ENCODE measurements at regions not wholly inside any gene's neighbourhood (a gene's known extent, or its start where the extent isn't known, plus 50 kb on each side); places are given as distances from the start of the nearest gene placed in this dataset.

DNA sequence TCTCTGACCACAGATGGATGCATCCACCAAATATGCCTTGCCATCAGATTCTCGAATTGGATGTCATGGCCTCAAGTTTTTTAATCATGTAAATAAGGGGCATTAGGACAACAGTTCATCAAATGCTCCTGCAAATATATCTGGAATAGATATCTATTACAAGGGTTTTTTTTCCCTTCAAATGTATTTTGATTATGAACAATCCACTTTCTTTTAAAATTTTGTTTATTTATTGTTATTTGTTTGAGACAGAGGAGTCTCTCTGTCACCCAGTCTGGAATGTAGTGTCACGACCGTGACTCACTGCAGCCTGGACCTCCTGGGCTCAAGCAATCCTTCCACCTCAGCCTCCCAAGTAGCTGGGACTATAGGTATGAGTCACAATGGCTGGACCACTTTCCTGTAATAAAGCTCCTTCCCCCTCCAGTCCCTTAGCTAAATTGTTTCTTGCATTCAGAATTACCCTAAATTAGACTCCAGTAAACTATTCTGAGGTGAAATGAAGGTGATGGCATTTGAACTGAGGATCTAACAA is 1412.1 kb downstream of the EFNA5 start:
- POLR2A ChIA-PET = no interaction called here
- TF ChIP-seq JUN (IDR thresholded peaks at IDR 0.05; ENCODE audit: borderline replicate concordance, insufficient read depth, insufficient read length, low read depth) = no peak
- TF ChIP-seq MYC (IDR thresholded peaks at IDR 0.05; ENCODE audit: low read depth, low read length) = no peak
- no peak for TF ChIP-seq POLR2AphosphoS5 (IDR thresholded peaks at IDR 0.05; ENCODE audit: insufficient read depth, low read depth, low read length)
- no peak for TF ChIP-seq GATA2 (IDR thresholded peaks at IDR 0.05; ENCODE audit: insufficient read depth, insufficient read length, low read depth, low read length)
- no peak for TF ChIP-seq CTCF (IDR thresholded peaks at IDR 0.05; ENCODE audit: extremely low read depth in 1 of 2, insufficient read depth in 1 of 2, low read depth in 1 of 2, low read length in 2 of 2)
- TF ChIP-seq EZH2 (IDR thresholded peaks at IDR 0.05; ENCODE audit: borderline replicate concordance, low read depth, low read length, severe bottlenecking) = no peak
- TF ChIP-seq FOS (IDR thresholded peaks at IDR 0.05; ENCODE audit: borderline replicate concordance, insufficient read depth, low read length) = no peak
- TF ChIP-seq POLR2A (IDR thresholded peaks at IDR 0.05; ENCODE audit: low read depth, low read length) = no peak
- TF ChIP-seq, protein P1, sequence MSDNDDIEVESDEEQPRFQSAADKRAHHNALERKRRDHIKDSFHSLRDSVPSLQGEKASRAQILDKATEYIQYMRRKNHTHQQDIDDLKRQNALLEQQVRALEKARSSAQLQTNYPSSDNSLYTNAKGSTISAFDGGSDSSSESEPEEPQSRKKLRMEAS (IDR thresholded peaks at IDR 0.05; ENCODE audit: insufficient read depth, insufficient read length) = no peak
- intact Hi-C loops (cut with micrococcal nuclease) (no loop called here), dilution Hi-C loops (cut with MboI; ENCODE audit: extremely low pct_ligation_motif_present, low sequenced_read_pairs) (no loop called here)
- FAIRE-seq (no peak), DNase-seq (ENCODE audit: low read depth, low spot score) (no peak)
- Histone ChIP-seq H4K20me1 (replicated peaks; ENCODE audit: control insufficient read depth, extremely low read depth, insufficient read depth, low read length) (no peaks in the 10 kb centered on the region), H3K36me3 (ENCODE audit: control insufficient read depth in 2 of 2, extremely low read depth in 1 of 2, insufficient read depth in 2 of 2, low read length in 2 of 2) (no peaks in the 10 kb centered on the region), H3K4me3 (replicated peaks in 1 of 3; ENCODE audit: insufficient read depth in 1 of 3, low read depth in 1 of 3, low read length in 3 of 3) (no peak overlapping the region), H2AFZ (ENCODE audit: low read depth, low read length) (no peak overlapping the region), H3K4me1 (ENCODE audit: control insufficient read depth, extremely low read depth, insufficient read depth, low read length) (no peaks in the 10 kb centered on the region), H3K27me3 (ENCODE audit: control insufficient read depth in 2 of 2, insufficient read depth in 2 of 2, low read length in 2 of 2) (no peaks in the 10 kb centered on the region), H3K9me3 (replicated peaks; ENCODE audit: control insufficient read depth, insufficient read depth, low read length) (no peaks in the 10 kb centered on the region), H3K4me2 (ENCODE audit: insufficient read depth, low read length) (no peak overlapping the region), H3K79me2 (ENCODE audit: control insufficient read depth, insufficient read depth, low read length) (no peaks in the 10 kb centered on the region), H3K9ac (replicated peaks; ENCODE audit: extremely low read depth, insufficient read depth, low read length) (no peak overlapping the region), H3K27ac (ENCODE audit: insufficient read depth, low read depth, low read length) (no peak overlapping the region), H3K9me1 (replicated peaks; ENCODE audit: control insufficient read depth, extremely low read depth, insufficient read depth, low read length) (no peaks in the 10 kb centered on the region)
- BruUV-seq (replicated peaks) = no TSS peak
- CTCF ChIA-PET = interaction anchor here (0.9 kb wide), 1 partner anchor 11 kb away, joined by 3 read pairs; no protein-coding TSS in a partner anchor

Measured in endothelial cell of umbilical vein (primary cell).